OCI-LY7 (cell line): ENCODE measurements at regions not wholly inside any gene's neighbourhood (a gene's known extent, or its start where the extent isn't known, plus 50 kb on each side); places are given as distances from the start of the nearest gene placed in this dataset.

ENCODE experiments used
- BruUV-seq: library from RNA; stranded (reverse); fragments of 400-500 nt; replicated peaks from 2 replicates; lab custom pipeline; 2021; lab: Mats Ljungman, UMichigan
- CTCF ChIA-PET: fragments of 300-600 bp; sonication (Branson Sonifier 250); formaldehyde crosslinking; loops from one replicate; lab custom pipeline; 2022; ENCODE audit warnings: antibody characterized with exemption; ENCODE audit not compliant: unreplicated experiment; lab: Charles Lee
- POLR2A ChIA-PET: fragments of 300-600 bp; sonication (Branson Sonifier 250); formaldehyde crosslinking; loops from one replicate; lab custom pipeline; 2022; ENCODE audit warnings: antibody characterized with exemption; lab: Charles Lee
- DNase-seq: peaks from one replicate; pipeline ENCODE4 v3.0.0-alpha.2; 2015; ENCODE audit warnings: low spot score
- H2AFZ ChIP-seq: fragments of 200-600 bp; sonication (generic), shearing (Covaris generic); 2 replicates; pipeline ENCODE4 v1.6.1; 2014; ENCODE audit warnings: mild to moderate bottlenecking, antibody characterized with exemption, low read length, moderate library complexity
- H3K27ac ChIP-seq: fragments of 200-600 bp; sonication (generic); 2 replicates; pipeline ENCODE4 v1.5.1; 2014; ENCODE audit warnings: mixed run types, low read depth, mild to moderate bottlenecking, moderate library complexity, low read length, inconsistent platforms; ENCODE audit not compliant: poor library complexity, severe bottlenecking
- H3K36me3 ChIP-seq: fragments of 200-600 bp; sonication (generic); 2 replicates; pipeline ENCODE4 v1.6.1; 2014; ENCODE audit warnings: mild to moderate bottlenecking, antibody characterized with exemption, low read length, moderate library complexity, mixed read lengths; ENCODE audit not compliant: insufficient read depth
- H3K4me1 ChIP-seq: fragments of 200-600 bp; sonication (generic); 2 replicates; pipeline ENCODE4 v1.5.1; 2014; ENCODE audit warnings: mild to moderate bottlenecking, low read length; ENCODE audit not compliant: insufficient read depth, poor library complexity, severe bottlenecking
- H3K4me2 ChIP-seq: fragments of 200-600 bp; sonication (generic); 2 replicates; pipeline ENCODE4 v1.6.1; 2014; ENCODE audit warnings: mild to moderate bottlenecking, low read length
- H3K4me3 ChIP-seq: fragments of 200-600 bp; sonication (generic); 2 replicates; pipeline ENCODE4 v1.5.1; 2014; ENCODE audit warnings: mild to moderate bottlenecking, low read depth, low read length; ENCODE audit not compliant: poor library complexity, severe bottlenecking
- H3K79me2 ChIP-seq: fragments of 200-600 bp; sonication (generic); 2 replicates; pipeline ENCODE4 v1.6.1; 2016; ENCODE audit warnings: low read depth, mild to moderate bottlenecking, low read length, moderate library complexity, mixed read lengths; ENCODE audit not compliant: insufficient read depth
- H3K9me2 ChIP-seq: fragments of 200-600 bp; sonication (generic); 2 replicates; pipeline ENCODE4 v1.6.1; 2016; ENCODE audit warnings: mild to moderate bottlenecking, low read length, mixed read lengths; ENCODE audit not compliant: insufficient read depth
- H3K9me3 ChIP-seq: fragments of 200-600 bp; sonication (generic); 2 replicates; pipeline ENCODE4 v1.6.1; 2014; ENCODE audit warnings: mild to moderate bottlenecking, mixed run types, low read length, mixed read lengths
- H4K20me1 ChIP-seq: fragments of 200-600 bp; sonication (generic); 2 replicates; pipeline ENCODE4 v1.6.1; 2014; ENCODE audit warnings: mild to moderate bottlenecking, antibody characterized with exemption, low read length, moderate library complexity, mixed read lengths; ENCODE audit not compliant: insufficient read depth
- CTCF ChIP-seq: fragments of 200-600 bp; sonication (generic); conservative IDR thresholded peaks from 2 replicates; pipeline ENCODE4 v1.5.1; 2014; ENCODE audit warnings: mild to moderate bottlenecking, antibody characterized with exemption, low read length, moderate library complexity, mixed read lengths
- EZH2phosphoT487 ChIP-seq: fragments of 200-600 bp; sonication (generic); IDR thresholded peaks from 2 replicates; pipeline ENCODE4 v1.6.1; 2018; ENCODE audit warnings: low read depth, borderline replicate concordance, mild to moderate bottlenecking, mixed run types, antibody characterized with exemption, low read length, moderate library complexity, mixed read lengths
- intact Hi-C: fragments of 100-400 bp; cut with micrococcal nuclease; formaldehyde crosslinking; loops from one replicate; pipeline ENCODE4 v1.10.0; 2022; ENCODE audit not compliant: unreplicated experiment

GRCh38 chr2:188726626-188727247 lies 247.4 kb upstream of the COL3A1 start:
- intact Hi-C loops = no loop called here
- no peaks in the 10 kb centered on the region for H3K79me2 ChIP-seq
- no peaks in the 10 kb centered on the region for H3K9me3 ChIP-seq
- no peak overlapping the region for H3K27ac ChIP-seq
- no peaks in the 10 kb centered on the region for H3K36me3 ChIP-seq
- no TSS peak for BruUV-seq
- H3K4me2 ChIP-seq = no peak overlapping the region
- no peaks in the 10 kb centered on the region for H4K20me1 ChIP-seq
- no peaks in the 10 kb centered on the region for H3K9me2 ChIP-seq
- TF ChIP-seq EZH2phosphoT487 = no peak
- TF ChIP-seq CTCF = no peak
- H2AFZ ChIP-seq = no peak overlapping the region
- ChIA-PET POLR2A (no interaction called here), CTCF (no interaction called here)
- H3K4me3 ChIP-seq = no peak overlapping the region
- no peak for DNase-seq
- no peaks in the 10 kb centered on the region for H3K4me1 ChIP-seq

GRCh38 chr2:188727846-188728245 lies 246.3 kb upstream of the COL3A1 start:
- H3K4me3 ChIP-seq = no peak overlapping the region
- H3K4me1 ChIP-seq = no peaks in the 10 kb centered on the region
- no peak overlapping the region for H3K4me2 ChIP-seq
- no peaks in the 10 kb centered on the region for H3K36me3 ChIP-seq
- no peaks in the 10 kb centered on the region for H3K79me2 ChIP-seq
- H3K9me2 ChIP-seq = no peaks in the 10 kb centered on the region
- no peak for DNase-seq
- no peaks in the 10 kb centered on the region for H3K9me3 ChIP-seq
- TF ChIP-seq CTCF = no peak
- no peak for TF ChIP-seq EZH2phosphoT487
- no peak overlapping the region for H2AFZ ChIP-seq
- H3K27ac ChIP-seq = no peak overlapping the region
- H4K20me1 ChIP-seq = no peaks in the 10 kb centered on the region
- POLR2A ChIA-PET = interaction anchor here (0.5 kb wide), 1 partner anchor 609 kb away, joined by 3 read pairs; no protein-coding TSS in a partner anchor
- CTCF ChIA-PET = no interaction called here
- no TSS peak for BruUV-seq
- intact Hi-C loops = no loop called here

- H3K36me3 ChIP-seq = no peaks in the 10 kb centered on the region
- no peak overlapping the region for H3K4me3 ChIP-seq
- no peaks in the 10 kb centered on the region for H3K9me2 ChIP-seq
- ChIA-PET POLR2A (no interaction called here), CTCF (no interaction called here)
- no peak overlapping the region for H3K27ac ChIP-seq
- no peak for DNase-seq
- no peaks in the 10 kb centered on the region for H3K9me3 ChIP-seq
- BruUV-seq = no TSS peak
- no peaks in the 10 kb centered on the region for H3K4me1 ChIP-seq
- TF ChIP-seq CTCF = no peak
- no peak for TF ChIP-seq EZH2phosphoT487
- H3K79me2 ChIP-seq = no peaks in the 10 kb centered on the region
- no peaks in the 10 kb centered on the region for H4K20me1 ChIP-seq
- H2AFZ ChIP-seq = no peak overlapping the region
- H3K4me2 ChIP-seq = no peak overlapping the region
- intact Hi-C loops = no loop called here
Measured at GRCh38 chr2:188734691-188735090, 239.5 kb upstream of the COL3A1 start.
